ENCODE measurements at regions not wholly inside any gene's neighbourhood (a gene's known extent, or its start where the extent isn't known, plus 50 kb on each side); places are given as distances from the start of the nearest gene placed in this dataset.

DNA sequence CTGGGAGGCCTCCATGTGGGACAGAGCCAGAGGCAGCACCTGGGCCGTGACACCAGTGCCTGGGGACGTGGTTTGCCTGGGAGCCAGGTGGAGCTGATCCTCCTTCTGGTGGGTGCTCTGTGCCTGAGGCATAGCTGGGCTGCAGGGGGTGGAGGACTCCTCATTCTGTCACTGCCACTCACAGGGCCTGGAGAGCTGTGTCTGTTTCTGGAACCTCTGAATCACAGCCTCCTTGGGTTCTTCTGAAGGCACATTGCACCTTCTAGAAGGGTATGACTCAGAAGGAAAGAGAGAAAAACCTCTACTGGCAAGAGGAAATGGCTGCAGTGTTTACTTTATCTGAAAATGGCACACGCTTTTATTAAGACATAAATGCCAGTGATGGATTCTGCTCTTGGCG lies 659.8 kb downstream of the VRK1 start:
- ChIA-PET POLR2A (no interaction called here), CTCF (no interaction called here)
- Mint-ChIP-seq H3K27ac (no peak overlapping the region), H3K4me3 (no peak overlapping the region), H3K9me3 (peaks cover 9% of the 10 kb centered on the region), H3K27me3 (ENCODE audit: low read depth) (peaks cover 37% of the 10 kb centered on the region), H3K4me1 (peaks cover 31% of the 10 kb centered on the region), H3K36me3 (peaks cover 10% of the 10 kb centered on the region)
- TF ChIP-seq TCF7 (CRISPR knock-in tag; IDR thresholded peaks at IDR 0.05; ENCODE audit: low read depth) (no peak), MYBL2 (CRISPR knock-in tag; IDR thresholded peaks at IDR 0.05) (no peak), CREB1 (CRISPR knock-in tag; IDR thresholded peaks at IDR 0.05) (no peak), CBFB (CRISPR knock-in tag; IDR thresholded peaks at IDR 0.05; ENCODE audit: low read depth) (no peak), ATF1 (CRISPR knock-in tag; IDR thresholded peaks at IDR 0.05) (no peak), SOX15 (CRISPR knock-in tag; IDR thresholded peaks at IDR 0.05) (no peak), ZNF423 (CRISPR knock-in tag; IDR thresholded peaks at IDR 0.05) (no peak), NFYB (CRISPR knock-in tag; conservative IDR thresholded peaks at IDR 0.05; ENCODE audit: low read depth) (no peak), ZNF263 (CRISPR knock-in tag; IDR thresholded peaks at IDR 0.05; ENCODE audit: low read depth) (no peak), NR3C1 (CRISPR knock-in tag; conservative IDR thresholded peaks at IDR 0.05; ENCODE audit: low read depth) (no peak), GABPB1 (CRISPR knock-in tag; IDR thresholded peaks at IDR 0.05) (no peak)
- TF ChIP-seq, protein P1, sequence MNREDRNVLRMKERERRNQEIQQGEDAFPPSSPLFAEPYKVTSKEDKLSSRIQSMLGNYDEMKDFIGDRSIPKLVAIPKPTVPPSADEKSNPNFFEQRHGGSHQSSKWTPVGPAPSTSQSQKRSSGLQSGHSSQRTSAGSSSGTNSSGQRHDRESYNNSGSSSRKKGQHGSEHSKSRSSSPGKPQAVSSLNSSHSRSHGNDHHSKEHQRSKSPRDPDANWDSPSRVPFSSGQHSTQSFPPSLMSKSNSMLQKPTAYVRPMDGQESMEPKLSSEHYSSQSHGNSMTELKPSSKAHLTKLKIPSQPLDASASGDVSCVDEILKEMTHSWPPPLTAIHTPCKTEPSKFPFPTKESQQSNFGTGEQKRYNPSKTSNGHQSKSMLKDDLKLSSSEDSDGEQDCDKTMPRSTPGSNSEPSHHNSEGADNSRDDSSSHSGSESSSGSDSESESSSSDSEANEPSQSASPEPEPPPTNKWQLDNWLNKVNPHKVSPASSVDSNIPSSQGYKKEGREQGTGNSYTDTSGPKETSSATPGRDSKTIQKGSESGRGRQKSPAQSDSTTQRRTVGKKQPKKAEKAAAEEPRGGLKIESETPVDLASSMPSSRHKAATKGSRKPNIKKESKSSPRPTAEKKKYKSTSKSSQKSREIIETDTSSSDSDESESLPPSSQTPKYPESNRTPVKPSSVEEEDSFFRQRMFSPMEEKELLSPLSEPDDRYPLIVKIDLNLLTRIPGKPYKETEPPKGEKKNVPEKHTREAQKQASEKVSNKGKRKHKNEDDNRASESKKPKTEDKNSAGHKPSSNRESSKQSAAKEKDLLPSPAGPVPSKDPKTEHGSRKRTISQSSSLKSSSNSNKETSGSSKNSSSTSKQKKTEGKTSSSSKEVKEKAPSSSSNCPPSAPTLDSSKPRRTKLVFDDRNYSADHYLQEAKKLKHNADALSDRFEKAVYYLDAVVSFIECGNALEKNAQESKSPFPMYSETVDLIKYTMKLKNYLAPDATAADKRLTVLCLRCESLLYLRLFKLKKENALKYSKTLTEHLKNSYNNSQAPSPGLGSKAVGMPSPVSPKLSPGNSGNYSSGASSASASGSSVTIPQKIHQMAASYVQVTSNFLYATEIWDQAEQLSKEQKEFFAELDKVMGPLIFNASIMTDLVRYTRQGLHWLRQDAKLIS (CRISPR knock-in tag; IDR thresholded peaks at IDR 0.05; ENCODE audit: borderline replicate concordance) = no peak
- TF ChIP-seq, protein P2, sequence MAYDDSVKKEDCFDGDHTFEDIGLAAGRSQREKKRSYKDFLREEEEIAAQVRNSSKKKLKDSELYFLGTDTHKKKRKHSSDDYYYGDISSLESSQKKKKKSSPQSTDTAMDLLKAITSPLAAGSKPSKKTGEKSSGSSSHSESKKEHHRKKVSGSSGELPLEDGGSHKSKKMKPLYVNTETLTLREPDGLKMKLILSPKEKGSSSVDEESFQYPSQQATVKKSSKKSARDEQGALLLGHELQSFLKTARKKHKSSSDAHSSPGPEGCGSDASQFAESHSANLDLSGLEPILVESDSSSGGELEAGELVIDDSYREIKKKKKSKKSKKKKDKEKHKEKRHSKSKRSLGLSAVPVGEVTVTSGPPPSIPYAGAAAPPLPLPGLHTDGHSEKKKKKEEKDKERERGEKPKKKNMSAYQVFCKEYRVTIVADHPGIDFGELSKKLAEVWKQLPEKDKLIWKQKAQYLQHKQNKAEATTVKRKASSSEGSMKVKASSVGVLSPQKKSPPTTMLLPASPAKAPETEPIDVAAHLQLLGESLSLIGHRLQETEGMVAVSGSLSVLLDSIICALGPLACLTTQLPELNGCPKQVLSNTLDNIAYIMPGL (CRISPR knock-in tag; IDR thresholded peaks at IDR 0.05) = no peak
- TF ChIP-seq, protein P3, sequence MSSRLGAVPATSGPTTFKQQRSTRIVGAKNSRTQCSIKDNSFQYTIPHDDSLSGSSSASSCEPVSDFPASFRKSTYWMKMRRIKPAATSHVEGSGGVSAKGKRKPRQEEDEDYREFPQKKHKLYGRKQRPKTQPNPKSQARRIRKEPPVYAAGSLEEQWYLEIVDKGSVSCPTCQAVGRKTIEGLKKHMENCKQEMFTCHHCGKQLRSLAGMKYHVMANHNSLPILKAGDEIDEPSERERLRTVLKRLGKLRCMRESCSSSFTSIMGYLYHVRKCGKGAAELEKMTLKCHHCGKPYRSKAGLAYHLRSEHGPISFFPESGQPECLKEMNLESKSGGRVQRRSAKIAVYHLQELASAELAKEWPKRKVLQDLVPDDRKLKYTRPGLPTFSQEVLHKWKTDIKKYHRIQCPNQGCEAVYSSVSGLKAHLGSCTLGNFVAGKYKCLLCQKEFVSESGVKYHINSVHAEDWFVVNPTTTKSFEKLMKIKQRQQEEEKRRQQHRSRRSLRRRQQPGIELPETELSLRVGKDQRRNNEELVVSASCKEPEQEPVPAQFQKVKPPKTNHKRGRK (CRISPR knock-in tag; IDR thresholded peaks at IDR 0.05; ENCODE audit: borderline replicate concordance) = no peak
- TF ChIP-seq, protein P4, sequence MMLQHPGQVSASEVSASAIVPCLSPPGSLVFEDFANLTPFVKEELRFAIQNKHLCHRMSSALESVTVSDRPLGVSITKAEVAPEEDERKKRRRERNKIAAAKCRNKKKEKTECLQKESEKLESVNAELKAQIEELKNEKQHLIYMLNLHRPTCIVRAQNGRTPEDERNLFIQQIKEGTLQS (CRISPR knock-in tag; conservative IDR thresholded peaks at IDR 0.05) = no peak
- TF ChIP-seq, protein P5, sequence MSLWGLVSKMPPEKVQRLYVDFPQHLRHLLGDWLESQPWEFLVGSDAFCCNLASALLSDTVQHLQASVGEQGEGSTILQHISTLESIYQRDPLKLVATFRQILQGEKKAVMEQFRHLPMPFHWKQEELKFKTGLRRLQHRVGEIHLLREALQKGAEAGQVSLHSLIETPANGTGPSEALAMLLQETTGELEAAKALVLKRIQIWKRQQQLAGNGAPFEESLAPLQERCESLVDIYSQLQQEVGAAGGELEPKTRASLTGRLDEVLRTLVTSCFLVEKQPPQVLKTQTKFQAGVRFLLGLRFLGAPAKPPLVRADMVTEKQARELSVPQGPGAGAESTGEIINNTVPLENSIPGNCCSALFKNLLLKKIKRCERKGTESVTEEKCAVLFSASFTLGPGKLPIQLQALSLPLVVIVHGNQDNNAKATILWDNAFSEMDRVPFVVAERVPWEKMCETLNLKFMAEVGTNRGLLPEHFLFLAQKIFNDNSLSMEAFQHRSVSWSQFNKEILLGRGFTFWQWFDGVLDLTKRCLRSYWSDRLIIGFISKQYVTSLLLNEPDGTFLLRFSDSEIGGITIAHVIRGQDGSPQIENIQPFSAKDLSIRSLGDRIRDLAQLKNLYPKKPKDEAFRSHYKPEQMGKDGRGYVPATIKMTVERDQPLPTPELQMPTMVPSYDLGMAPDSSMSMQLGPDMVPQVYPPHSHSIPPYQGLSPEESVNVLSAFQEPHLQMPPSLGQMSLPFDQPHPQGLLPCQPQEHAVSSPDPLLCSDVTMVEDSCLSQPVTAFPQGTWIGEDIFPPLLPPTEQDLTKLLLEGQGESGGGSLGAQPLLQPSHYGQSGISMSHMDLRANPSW (CRISPR knock-in tag; conservative IDR thresholded peaks at IDR 0.05; ENCODE audit: low read depth) = no peak
- TF ChIP-seq, protein P6, sequence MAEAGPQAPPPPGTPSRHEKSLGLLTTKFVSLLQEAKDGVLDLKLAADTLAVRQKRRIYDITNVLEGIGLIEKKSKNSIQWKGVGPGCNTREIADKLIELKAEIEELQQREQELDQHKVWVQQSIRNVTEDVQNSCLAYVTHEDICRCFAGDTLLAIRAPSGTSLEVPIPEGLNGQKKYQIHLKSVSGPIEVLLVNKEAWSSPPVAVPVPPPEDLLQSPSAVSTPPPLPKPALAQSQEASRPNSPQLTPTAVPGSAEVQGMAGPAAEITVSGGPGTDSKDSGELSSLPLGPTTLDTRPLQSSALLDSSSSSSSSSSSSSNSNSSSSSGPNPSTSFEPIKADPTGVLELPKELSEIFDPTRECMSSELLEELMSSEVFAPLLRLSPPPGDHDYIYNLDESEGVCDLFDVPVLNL (CRISPR knock-in tag; IDR thresholded peaks at IDR 0.05; ENCODE audit: borderline replicate concordance, low read depth) = no peak
- ATAC-seq = no peak
- DNase-seq (ENCODE audit: low spot score) = no peak

Data from WTC11 (cell line).